Ishikawa (cell line): ENCODE measurements at regions not wholly inside any gene's neighbourhood (a gene's known extent, or its start where the extent isn't known, plus 50 kb on each side); places are given as distances from the start of the nearest gene placed in this dataset.

Experiments
- CEBPB ChIP-seq: IDR thresholded peaks from 2 replicates; pipeline ENCODE4 v1.6.1; 2012
- CREB1 ChIP-seq: IDR thresholded peaks from 2 replicates; pipeline ENCODE4 v1.6.1; 2012; ENCODE audit warnings: low read depth
- EGR1 ChIP-seq: IDR thresholded peaks from 2 replicates; pipeline ENCODE4 v1.6.1; 2012
- EP300 ChIP-seq: IDR thresholded peaks from 2 replicates; pipeline ENCODE4 v1.6.1; 2012; ENCODE audit warnings: borderline replicate concordance
- FOXM1 ChIP-seq: IDR thresholded peaks from 2 replicates; pipeline ENCODE4 v1.6.1; 2012; ENCODE audit warnings: low read depth, borderline replicate concordance
- MAX ChIP-seq: IDR thresholded peaks from 2 replicates; pipeline ENCODE4 v1.6.1; 2012
- NFIC ChIP-seq: IDR thresholded peaks from 2 replicates; pipeline ENCODE4 v1.6.1; 2012
- RAD21 ChIP-seq: IDR thresholded peaks from 2 replicates; pipeline ENCODE4 v1.6.1; 2012; ENCODE audit warnings: low read depth
- TAF1 ChIP-seq: IDR thresholded peaks from 2 replicates; pipeline ENCODE4 v1.6.1; 2012; ENCODE audit warnings: low read depth, mild to moderate bottlenecking
- TCF12 ChIP-seq: IDR thresholded peaks from 2 replicates; pipeline ENCODE4 v1.6.1; 2012; ENCODE audit warnings: low read depth
- TEAD4 ChIP-seq: IDR thresholded peaks from 2 replicates; pipeline ENCODE4 v1.6.1; 2012
- YY1 ChIP-seq: IDR thresholded peaks from 2 replicates; pipeline ENCODE4 v1.6.1; 2012; ENCODE audit warnings: low read depth
- ZBTB7A ChIP-seq: IDR thresholded peaks from 2 replicates; pipeline ENCODE4 v1.6.1; 2012; ENCODE audit warnings: low read depth
- TF ChIP-seq, protein P1 (sequence below): IDR thresholded peaks from 2 replicates; pipeline ENCODE4 v1.6.1; 2012; ENCODE audit warnings: low read depth, mild to moderate bottlenecking

DNA sequence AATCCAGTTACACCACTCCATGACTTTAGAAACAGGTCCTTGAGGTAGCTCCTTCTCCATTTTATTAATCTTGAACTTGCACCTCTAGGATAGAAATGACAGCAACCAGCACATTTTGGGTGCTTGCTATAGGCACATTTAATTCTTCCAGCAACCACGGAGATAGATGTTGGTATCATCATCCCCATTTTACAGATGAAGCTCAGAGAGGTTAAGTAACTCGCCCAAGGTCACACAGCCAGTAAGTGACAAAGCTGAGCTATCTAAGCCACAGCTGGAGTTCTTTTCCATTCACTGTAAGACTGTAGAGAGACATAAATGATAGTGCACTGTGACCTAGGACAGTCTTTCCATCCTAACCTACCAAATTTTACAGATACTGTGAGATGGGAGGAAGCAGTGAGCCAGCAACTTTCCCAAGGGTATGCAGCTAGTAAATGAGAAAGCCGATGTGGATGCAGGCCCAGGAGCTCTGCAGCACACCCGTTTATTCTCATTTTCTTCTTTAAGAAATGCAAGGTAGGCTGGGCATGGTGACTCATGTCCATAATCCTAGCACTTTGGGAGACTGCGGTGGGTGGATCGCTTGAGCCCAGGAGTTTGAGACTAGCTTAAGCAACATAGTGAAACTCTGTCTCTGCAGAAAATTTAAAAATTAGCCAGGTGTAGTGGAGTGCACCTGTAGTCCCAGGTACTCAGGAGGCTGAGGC is 103.2 kb downstream of the TBX5 start:
- TF ChIP-seq, protein P1, sequence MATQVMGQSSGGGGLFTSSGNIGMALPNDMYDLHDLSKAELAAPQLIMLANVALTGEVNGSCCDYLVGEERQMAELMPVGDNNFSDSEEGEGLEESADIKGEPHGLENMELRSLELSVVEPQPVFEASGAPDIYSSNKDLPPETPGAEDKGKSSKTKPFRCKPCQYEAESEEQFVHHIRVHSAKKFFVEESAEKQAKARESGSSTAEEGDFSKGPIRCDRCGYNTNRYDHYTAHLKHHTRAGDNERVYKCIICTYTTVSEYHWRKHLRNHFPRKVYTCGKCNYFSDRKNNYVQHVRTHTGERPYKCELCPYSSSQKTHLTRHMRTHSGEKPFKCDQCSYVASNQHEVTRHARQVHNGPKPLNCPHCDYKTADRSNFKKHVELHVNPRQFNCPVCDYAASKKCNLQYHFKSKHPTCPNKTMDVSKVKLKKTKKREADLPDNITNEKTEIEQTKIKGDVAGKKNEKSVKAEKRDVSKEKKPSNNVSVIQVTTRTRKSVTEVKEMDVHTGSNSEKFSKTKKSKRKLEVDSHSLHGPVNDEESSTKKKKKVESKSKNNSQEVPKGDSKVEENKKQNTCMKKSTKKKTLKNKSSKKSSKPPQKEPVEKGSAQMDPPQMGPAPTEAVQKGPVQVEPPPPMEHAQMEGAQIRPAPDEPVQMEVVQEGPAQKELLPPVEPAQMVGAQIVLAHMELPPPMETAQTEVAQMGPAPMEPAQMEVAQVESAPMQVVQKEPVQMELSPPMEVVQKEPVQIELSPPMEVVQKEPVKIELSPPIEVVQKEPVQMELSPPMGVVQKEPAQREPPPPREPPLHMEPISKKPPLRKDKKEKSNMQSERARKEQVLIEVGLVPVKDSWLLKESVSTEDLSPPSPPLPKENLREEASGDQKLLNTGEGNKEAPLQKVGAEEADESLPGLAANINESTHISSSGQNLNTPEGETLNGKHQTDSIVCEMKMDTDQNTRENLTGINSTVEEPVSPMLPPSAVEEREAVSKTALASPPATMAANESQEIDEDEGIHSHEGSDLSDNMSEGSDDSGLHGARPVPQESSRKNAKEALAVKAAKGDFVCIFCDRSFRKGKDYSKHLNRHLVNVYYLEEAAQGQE: no peak
- TF ChIP-seq TAF1: no peak
- TF ChIP-seq EP300: no peak
- TF ChIP-seq EGR1: no peak
- no peak for TF ChIP-seq ZBTB7A
- TF ChIP-seq CEBPB: no peak
- no peak for TF ChIP-seq MAX
- TF ChIP-seq TEAD4: no peak
- no peak for TF ChIP-seq CREB1
- TF ChIP-seq NFIC: no peak
- TF ChIP-seq YY1: no peak
- no peak for TF ChIP-seq FOXM1
- no peak for TF ChIP-seq RAD21
- no peak for TF ChIP-seq TCF12
